PC-3 (cell line): ENCODE measurements at regions not wholly inside any gene's neighbourhood (a gene's known extent, or its start where the extent isn't known, plus 50 kb on each side); places are given as distances from the start of the nearest gene placed in this dataset.

ENCODE experiments used
- CTCF ChIP-seq: fragments of 300-600 bp; sonication (generic); conservative IDR thresholded peaks from 2 replicates; pipeline ENCODE4 v1.5.1; 2017; ENCODE audit warnings: antibody characterized with exemption, low read depth, mild to moderate bottlenecking, low read length
- EZH2phosphoT487 ChIP-seq: fragments of 300-600 bp; sonication (generic); IDR thresholded peaks from 2 replicates; pipeline ENCODE4 v1.6.1; 2018; ENCODE audit warnings: mild to moderate bottlenecking, antibody characterized with exemption, low read length, borderline replicate concordance

DNA sequence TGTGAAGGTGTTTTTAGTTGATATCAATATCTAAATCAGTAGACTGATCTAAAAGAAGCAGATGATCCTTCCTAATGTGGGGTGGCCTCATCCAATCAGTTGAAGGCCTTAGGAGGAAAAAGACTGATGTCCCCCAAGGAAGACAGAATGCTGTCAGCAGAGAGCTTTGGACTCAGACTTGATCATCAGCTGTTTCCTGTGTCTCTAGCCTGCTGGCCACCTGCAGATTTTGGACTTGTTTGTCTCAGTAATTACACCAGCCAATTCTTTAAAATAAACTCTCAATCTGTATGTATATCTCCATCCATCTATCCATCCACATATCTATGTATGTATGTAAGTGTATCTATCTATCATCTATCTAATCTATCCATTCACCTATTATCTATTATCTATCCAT is 301.3 kb downstream of the LPIN1 start:
- no peak for TF ChIP-seq CTCF
- TF ChIP-seq EZH2phosphoT487 = no peak
